ENCODE measurements at regions not wholly inside any gene's neighbourhood (a gene's known extent, or its start where the extent isn't known, plus 50 kb on each side); places are given as distances from the start of the nearest gene placed in this dataset.

DNA sequence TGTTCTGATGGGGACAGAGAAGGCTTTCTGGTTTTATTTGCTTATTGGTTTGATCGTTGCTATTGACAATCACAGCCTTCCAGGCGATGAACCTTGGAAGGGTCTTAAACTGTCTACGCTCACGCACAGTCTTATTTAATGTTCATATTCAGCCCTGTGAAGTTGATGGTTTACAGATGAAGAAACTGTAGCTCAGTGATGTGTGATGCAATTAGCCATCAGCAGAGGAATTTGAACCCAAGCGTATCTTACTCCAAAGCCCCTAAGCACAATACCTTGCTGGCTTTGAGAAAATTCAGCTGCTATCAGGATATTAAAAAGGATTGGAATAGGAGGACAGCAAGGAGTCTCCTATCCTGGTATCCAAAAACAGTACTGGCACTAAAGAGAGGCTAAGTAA is 77.1 kb upstream of the CALM2 start:
- no peaks in the 10 kb centered on the region for H3K9me3 ChIP-seq
- TF ChIP-seq POLR2A (IDR thresholded peaks at IDR 0.05) (no peak), POLR2AphosphoS5 (IDR thresholded peaks at IDR 0.05) (no peak)
- TF ChIP-seq, protein P1, sequence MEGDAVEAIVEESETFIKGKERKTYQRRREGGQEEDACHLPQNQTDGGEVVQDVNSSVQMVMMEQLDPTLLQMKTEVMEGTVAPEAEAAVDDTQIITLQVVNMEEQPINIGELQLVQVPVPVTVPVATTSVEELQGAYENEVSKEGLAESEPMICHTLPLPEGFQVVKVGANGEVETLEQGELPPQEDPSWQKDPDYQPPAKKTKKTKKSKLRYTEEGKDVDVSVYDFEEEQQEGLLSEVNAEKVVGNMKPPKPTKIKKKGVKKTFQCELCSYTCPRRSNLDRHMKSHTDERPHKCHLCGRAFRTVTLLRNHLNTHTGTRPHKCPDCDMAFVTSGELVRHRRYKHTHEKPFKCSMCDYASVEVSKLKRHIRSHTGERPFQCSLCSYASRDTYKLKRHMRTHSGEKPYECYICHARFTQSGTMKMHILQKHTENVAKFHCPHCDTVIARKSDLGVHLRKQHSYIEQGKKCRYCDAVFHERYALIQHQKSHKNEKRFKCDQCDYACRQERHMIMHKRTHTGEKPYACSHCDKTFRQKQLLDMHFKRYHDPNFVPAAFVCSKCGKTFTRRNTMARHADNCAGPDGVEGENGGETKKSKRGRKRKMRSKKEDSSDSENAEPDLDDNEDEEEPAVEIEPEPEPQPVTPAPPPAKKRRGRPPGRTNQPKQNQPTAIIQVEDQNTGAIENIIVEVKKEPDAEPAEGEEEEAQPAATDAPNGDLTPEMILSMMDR (IDR thresholded peaks at IDR 0.05): no peak
- H3K27me3 ChIP-seq: no peaks in the 10 kb centered on the region
- no peak for DNase-seq (ENCODE audit: low spot score in 2 of 2)
- H3K4me1 ChIP-seq: no peaks in the 10 kb centered on the region
- intact Hi-C loops (cut with DNase I; ENCODE audit: low total_unique reads): no loop called here
- H3K36me3 ChIP-seq: no peaks in the 10 kb centered on the region
- H3K27ac ChIP-seq: no peak overlapping the region
- H3K4me3 ChIP-seq: no peak overlapping the region

DNA sequence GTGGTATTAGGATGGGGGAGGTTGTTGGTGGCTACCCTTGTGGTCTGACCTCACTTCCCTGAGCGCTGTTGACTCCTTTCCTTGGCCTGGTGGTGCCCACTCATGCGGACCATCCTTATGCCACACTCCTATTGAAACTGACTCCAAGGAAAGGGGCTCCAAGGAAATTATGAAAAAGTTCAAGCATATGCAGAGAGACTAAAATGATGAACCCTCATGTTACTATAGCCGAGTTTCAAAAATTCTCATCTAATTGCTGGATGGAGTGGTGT is 75.0 kb upstream of the CALM2 start:
- no peak for DNase-seq (ENCODE audit: low spot score in 2 of 2)
- TF ChIP-seq POLR2AphosphoS5 (IDR thresholded peaks at IDR 0.05) (no peak), POLR2A (IDR thresholded peaks at IDR 0.05) (no peak)
- TF ChIP-seq, protein P1 (IDR thresholded peaks at IDR 0.05): no peak
- Histone ChIP-seq H3K36me3 (no peaks in the 10 kb centered on the region), H3K27me3 (no peaks in the 10 kb centered on the region), H3K9me3 (no peaks in the 10 kb centered on the region), H3K27ac (no peak overlapping the region), H3K4me1 (no peaks in the 10 kb centered on the region), H3K4me3 (no peak overlapping the region)
- intact Hi-C loops (cut with DNase I; ENCODE audit: low total_unique reads): no loop called here

DNA sequence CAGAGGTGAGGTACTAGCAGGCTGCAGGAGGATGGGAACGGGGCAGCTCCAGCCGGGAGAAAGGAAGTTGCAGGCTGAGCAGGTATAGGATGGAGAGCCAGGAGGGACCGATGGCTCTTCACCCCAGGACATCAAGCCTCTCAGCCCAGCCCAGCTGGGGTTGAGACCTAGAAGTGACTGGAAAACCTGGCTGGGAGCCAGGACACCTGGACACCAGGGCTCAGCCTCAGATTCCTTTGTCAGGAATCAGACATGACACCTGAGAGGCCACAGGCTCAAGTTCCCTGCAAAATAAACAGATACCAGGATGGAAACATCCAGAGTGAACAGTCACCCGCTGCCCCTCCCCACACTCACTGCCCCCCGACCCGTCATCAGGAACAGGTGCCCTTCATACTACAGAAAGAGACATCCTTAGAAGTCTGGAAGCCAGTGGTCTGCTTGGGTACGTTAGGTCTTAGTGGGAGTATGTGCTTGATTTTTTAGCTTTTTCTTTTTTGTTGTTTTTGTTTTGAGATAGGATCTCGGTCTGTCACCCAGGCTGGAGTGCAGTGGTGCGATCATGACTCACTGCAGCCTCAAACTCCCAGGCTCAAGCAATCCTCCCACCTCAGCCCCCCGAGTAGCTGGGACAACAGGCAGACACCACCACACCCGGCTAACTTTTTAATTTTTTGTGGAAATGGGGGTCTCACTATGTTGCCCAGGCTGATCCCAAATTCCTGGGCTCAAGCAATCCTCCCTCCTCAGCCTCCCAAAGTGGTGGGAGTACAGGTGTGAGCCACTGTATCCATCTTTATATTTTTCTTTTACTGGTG is 74.5 kb upstream of the CALM2 start:
- no peaks in the 10 kb centered on the region for H3K27me3 ChIP-seq
- no peaks in the 10 kb centered on the region for H3K4me1 ChIP-seq
- H3K27ac ChIP-seq: no peak overlapping the region
- DNase-seq (ENCODE audit: low spot score in 2 of 2): no peak
- TF ChIP-seq POLR2A (IDR thresholded peaks at IDR 0.05) (no peak), POLR2AphosphoS5 (IDR thresholded peaks at IDR 0.05) (no peak)
- TF ChIP-seq, protein P1 (IDR thresholded peaks at IDR 0.05): no peak
- intact Hi-C loops (cut with DNase I; ENCODE audit: low total_unique reads): no loop called here
- H3K4me3 ChIP-seq: no peak overlapping the region
- no peaks in the 10 kb centered on the region for H3K36me3 ChIP-seq
- H3K9me3 ChIP-seq: no peaks in the 10 kb centered on the region

DNA sequence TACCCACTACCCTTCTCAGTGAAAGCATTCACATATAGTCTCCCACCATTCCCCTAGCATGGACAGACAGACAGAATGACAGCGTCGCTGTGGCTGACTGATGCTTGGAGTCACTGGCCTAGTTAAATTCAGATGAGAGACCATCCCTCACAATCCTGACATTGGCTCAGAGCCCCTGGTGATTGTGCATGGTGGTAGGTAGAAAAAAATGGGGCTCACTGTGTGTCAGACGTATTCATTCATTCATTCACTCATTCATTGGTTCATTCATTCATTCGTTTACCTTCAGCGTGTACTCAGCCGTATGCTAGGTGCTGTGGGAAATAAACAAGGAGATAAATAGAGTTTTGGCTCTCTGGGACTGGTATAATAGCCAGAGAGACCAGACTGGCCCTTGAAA is 73.6 kb upstream of the CALM2 start:
- intact Hi-C loops (cut with DNase I; ENCODE audit: low total_unique reads): loop anchor here (10.0 kb wide), 1 partner anchor 1155 kb away; no protein-coding TSS in a partner anchor
- no peak overlapping the region for H3K27ac ChIP-seq
- H3K27me3 ChIP-seq: no peaks in the 10 kb centered on the region
- H3K4me3 ChIP-seq: no peak overlapping the region
- no peak for DNase-seq (ENCODE audit: low spot score in 2 of 2)
- H3K4me1 ChIP-seq: no peaks in the 10 kb centered on the region
- no peaks in the 10 kb centered on the region for H3K36me3 ChIP-seq
- no peaks in the 10 kb centered on the region for H3K9me3 ChIP-seq
- TF ChIP-seq POLR2A (IDR thresholded peaks at IDR 0.05): no peak
- TF ChIP-seq POLR2AphosphoS5 (IDR thresholded peaks at IDR 0.05): no peak
- TF ChIP-seq, protein P1 (IDR thresholded peaks at IDR 0.05): no peak

DNA sequence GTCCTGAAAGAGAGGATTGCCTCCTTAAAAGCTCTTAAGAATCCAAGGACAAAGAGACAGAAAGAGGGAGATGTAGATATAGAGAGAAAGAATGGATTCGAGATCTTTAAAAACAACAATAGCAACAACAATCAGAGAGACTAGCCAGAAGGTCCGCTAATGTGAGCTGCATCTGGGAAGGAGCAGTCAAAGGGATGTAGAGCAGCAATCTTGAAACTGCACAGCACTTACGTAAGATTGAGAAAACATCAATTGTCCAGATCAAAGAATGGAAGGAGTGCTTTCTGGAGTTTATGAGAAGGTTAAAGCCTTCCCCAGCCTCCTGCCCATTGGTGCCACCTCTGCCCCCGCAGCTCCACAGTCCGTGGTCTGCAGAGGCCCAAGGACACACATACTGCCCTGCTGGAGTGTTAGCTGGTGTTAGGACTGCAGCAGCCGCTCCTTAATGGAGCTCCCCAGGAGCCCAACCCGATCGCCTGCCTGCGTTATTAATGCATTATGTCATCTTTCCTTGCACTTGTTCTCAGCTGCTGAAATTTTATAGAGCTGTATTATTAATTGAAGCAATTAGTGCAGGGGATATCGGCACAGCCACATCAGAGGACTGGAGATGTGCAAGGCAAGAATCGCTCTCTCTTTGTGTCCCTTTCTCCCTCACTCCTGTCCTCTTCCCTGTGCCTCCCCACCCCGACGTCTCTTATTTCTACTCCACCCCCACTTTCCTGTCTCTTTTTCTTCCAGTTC is 73.0 kb upstream of the CALM2 start:
- H3K4me1 ChIP-seq: no peaks in the 10 kb centered on the region
- H3K27ac ChIP-seq: no peak overlapping the region
- no peak for DNase-seq (ENCODE audit: low spot score in 2 of 2)
- TF ChIP-seq POLR2A (IDR thresholded peaks at IDR 0.05) (no peak), POLR2AphosphoS5 (IDR thresholded peaks at IDR 0.05) (no peak)
- TF ChIP-seq, protein P1 (IDR thresholded peaks at IDR 0.05): no peak
- no peaks in the 10 kb centered on the region for H3K27me3 ChIP-seq
- no peak overlapping the region for H3K4me3 ChIP-seq
- H3K36me3 ChIP-seq: no peaks in the 10 kb centered on the region
- no peaks in the 10 kb centered on the region for H3K9me3 ChIP-seq
- intact Hi-C loops (cut with DNase I; ENCODE audit: low total_unique reads): loop anchor here (10.0 kb wide), 1 partner anchor 1155 kb away; no protein-coding TSS in a partner anchor

Measured in breast epithelium (tissue), 4 donors.